ENCODE measurements at regions not wholly inside any gene's neighbourhood (a gene's known extent, or its start where the extent isn't known, plus 50 kb on each side); places are given as distances from the start of the nearest gene placed in this dataset.
"Not testable (repeated sequence)": the region's sequence is repeated elsewhere in the genome, so short reads cannot be mapped to it uniquely, and the experiment has no call there.

- not testable (repeated sequence) for TF ChIP-seq CTCF, EP300, POLR2A (IDR thresholded peaks at IDR 0.05)
These were observed 144.1 kb downstream of the USP22 start for GRCh38 chr17:20898726-20899125.

Measured in tibial nerve (tissue), 4 donors.